GM12875 (cell line): ENCODE measurements at regions not wholly inside any gene's neighbourhood (a gene's known extent, or its start where the extent isn't known, plus 50 kb on each side); places are given as distances from the start of the nearest gene placed in this dataset.

Experiments
- H3K4me3 ChIP-seq: one replicate; pipeline ENCODE4 v1.5.1; 2011; ENCODE audit warnings: low read depth, low read length, control low read depth
- TF ChIP-seq, protein P1 (sequence below): IDR thresholded peaks from 2 replicates; pipeline ENCODE4 v1.5.1; 2011; ENCODE audit warnings: low read depth, mild to moderate bottlenecking, control low read depth, inconsistent platforms, low read length, moderate library complexity, borderline replicate concordance; ENCODE audit not compliant: insufficient read depth

DNA sequence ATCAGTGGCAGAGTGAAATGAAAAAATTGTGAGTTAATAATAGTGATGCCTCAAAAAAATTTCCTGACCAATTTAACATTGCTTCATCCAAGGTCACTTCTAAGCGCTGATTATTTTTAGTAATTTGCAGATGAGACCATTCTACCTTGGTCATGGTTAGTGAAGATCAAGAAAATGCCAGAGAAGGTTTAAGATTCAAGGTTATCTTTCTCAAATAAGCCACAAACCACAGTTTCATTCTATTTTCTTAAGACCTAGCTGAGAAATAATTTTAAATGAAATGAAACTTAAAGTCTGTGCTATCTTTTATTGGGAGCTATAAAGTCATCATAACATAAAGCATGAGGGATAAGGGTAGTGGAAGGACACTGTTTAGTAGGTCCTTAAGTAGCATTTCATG is 353.9 kb upstream of the NAALADL2 start:
- no peak overlapping the region for H3K4me3 ChIP-seq
- TF ChIP-seq, protein P1, sequence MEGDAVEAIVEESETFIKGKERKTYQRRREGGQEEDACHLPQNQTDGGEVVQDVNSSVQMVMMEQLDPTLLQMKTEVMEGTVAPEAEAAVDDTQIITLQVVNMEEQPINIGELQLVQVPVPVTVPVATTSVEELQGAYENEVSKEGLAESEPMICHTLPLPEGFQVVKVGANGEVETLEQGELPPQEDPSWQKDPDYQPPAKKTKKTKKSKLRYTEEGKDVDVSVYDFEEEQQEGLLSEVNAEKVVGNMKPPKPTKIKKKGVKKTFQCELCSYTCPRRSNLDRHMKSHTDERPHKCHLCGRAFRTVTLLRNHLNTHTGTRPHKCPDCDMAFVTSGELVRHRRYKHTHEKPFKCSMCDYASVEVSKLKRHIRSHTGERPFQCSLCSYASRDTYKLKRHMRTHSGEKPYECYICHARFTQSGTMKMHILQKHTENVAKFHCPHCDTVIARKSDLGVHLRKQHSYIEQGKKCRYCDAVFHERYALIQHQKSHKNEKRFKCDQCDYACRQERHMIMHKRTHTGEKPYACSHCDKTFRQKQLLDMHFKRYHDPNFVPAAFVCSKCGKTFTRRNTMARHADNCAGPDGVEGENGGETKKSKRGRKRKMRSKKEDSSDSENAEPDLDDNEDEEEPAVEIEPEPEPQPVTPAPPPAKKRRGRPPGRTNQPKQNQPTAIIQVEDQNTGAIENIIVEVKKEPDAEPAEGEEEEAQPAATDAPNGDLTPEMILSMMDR = no peak

DNA sequence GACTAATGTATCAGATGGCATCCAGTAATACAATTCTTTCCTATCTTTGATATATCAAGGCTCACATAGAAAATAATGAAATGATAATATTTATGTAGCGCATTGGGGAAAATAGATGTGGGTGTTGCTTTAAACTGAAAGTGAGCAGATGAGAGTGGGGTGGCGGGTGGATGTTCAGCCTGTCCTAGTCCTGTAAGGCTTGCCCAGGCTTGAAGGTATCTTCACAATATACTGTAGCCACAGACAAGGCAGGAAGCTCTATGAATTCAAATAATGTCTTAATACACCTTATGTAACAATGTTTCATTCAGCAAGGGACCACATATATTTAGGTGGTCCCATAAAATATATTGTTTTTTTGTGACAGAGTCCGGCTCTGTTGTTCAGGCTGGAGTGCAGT is 334.9 kb upstream of the NAALADL2 start:
- H3K4me3 ChIP-seq = no peak overlapping the region
- TF ChIP-seq, protein P1 = no peak

DNA sequence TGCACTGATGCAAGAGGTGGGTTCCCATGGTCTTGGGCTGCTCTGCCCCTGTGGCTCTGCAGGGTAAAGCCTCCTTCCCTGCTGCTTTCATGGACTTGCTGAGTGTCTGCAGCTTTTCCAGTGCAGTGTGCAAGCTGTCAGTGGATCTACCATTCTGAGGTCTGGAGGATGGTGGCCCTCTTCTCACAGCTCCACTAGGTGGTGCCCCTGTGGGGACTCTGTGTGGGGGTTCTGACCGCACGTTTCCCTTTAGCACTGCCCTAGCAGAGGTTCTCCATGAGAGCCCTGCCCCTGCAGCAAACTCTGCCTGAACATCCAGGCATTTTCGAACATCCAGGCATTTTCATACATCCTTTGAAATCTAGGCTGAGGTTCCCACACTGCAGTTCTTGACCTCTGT is 329.8 kb upstream of the NAALADL2 start:
- H3K4me3 ChIP-seq = no peak overlapping the region

DNA sequence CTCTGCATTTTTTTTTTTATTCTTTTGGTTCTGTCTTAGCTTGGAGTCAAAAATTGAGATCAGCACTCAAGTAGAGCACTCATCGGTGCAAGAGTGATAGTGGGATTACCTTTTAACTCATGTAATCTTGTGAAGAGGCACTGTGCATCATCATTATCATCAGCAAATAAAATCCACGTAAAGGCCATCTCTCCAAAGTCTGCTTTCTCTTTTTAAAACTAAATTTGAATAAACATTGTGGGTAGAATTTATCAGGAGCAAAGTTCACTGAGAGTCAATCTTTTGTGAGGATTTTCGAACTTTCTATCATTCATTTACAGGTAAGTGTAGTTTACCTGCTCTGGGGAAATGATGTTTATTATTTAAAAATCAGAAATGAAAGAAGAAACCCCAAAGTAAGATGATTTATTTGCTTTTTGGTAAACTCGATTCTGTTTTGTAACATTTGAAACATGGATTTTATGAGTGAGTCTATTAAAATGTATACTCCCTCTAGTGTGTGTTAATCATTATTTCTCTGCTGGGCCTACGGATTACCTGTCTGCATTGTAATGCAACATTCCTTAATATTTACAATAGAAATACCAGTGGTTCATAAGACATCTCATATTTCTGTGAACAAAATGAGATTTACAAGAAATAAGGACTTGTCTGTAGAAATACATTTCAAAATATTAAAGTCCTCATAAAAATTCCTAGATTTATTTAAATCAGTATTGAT is 327.7 kb upstream of the NAALADL2 start:
- H3K4me3 ChIP-seq = no peak overlapping the region
- TF ChIP-seq, protein P1 = no peak

More for the DNA sequence above, 329.8 kb upstream of the NAALADL2 start:
- TF ChIP-seq, protein P1 = no peak

DNA sequence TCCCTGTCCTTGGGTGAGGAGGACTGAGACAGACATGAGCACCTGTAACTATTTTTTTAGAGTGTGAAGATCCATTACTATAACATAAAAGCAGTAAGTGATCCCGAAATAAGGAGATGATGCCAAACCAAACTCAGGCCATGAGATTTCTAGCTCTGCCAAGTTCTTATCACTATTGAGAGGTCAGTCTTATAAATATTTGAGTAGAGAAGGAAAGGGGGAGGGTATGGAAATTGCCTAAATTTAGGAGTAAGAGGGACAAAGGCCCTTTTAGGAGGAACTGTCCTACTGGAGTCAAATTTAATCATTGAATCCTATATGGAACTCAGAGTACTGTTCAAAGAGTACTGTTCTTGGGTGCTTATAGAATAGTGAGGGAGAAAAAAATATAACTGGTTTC is 326.9 kb upstream of the NAALADL2 start:
- H3K4me3 ChIP-seq = no peak overlapping the region
- TF ChIP-seq, protein P1 = no peak

DNA sequence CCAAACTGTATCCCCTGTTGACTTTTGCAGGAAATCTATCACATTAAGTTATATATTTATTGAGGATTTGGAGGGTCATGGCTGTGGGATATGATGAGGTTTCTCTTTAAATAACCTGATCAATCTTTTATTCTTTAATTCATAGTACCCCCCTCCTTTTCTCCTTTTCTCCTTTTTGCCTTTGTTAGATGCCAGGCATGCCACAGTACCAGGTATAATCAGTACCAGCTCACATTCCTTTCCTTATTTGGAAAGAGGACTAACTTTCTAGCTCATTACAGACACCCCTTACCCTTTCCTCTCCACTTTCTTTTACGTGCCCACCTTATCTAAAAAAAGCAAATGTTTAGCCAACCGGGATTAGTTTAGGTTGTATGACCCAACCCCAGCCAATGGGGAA is 326.4 kb upstream of the NAALADL2 start:
- no peak overlapping the region for H3K4me3 ChIP-seq

DNA sequence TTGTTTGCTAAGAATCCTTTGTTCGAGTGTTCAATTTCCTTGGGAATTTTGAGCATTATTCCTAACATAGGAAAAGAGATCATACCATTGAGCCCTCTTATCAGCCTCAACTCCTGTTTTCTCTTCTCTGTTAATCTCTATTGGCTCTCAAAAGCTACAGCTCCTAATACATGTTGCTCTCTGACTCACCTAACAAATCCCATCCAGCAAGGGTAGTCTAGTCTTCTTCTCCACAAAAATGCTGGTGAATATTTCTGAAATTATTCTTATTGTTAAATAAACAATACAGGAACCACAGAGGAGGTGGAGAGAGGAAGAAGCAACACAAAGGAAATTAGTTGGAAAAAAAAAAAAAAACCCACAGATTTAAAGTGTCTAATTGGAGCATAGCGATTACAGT is 325.8 kb upstream of the NAALADL2 start:
- no peak overlapping the region for H3K4me3 ChIP-seq
- TF ChIP-seq, protein P1 = no peak

More for the DNA sequence above, 326.4 kb upstream of the NAALADL2 start:
- TF ChIP-seq, protein P1 = no peak
